ENCODE measurements at regions not wholly inside any gene's neighbourhood (a gene's known extent, or its start where the extent isn't known, plus 50 kb on each side); places are given as distances from the start of the nearest gene placed in this dataset.

DNA sequence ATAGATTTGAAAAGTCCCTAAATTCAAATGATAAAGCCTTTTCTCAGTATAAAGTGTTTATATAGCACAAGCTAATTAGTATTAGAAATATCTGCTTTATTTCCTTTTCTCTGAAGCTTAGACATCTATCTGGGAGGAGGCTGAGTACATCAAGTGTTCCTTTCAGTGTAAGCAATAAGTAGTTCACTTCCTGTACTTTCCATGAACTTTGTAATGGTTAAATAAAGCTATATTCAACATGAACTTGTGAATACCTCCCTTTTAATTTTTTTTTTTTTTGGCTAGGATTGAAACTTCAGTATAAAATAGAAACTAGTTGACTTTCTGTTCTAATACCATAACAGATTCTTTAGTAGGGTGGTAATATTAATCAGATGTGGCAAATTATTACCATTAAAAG is 190.9 kb downstream of the CENPW start:
- Histone ChIP-seq H3K4me3 (no peak overlapping the region), H3K27ac (ENCODE audit: control insufficient read depth, insufficient read depth) (no peak overlapping the region), H3K4me1 (ENCODE audit: control insufficient read depth, insufficient read depth, low read length) (no peaks in the 10 kb centered on the region), H3K27me3 (replicated peaks in 1 of 2; ENCODE audit: control insufficient read depth in 2 of 2, insufficient read depth in 2 of 2, low read length in 1 of 2) (no peaks in the 10 kb centered on the region), H2AFZ (ENCODE audit: control insufficient read depth, low read depth, low read length) (no peak overlapping the region), H3K9me3 (replicated peaks; ENCODE audit: control insufficient read depth, insufficient read depth, low read length) (no peaks in the 10 kb centered on the region), H3K9ac (ENCODE audit: control insufficient read depth, insufficient read depth, low read length) (no peak overlapping the region), H3K79me2 (ENCODE audit: control insufficient read depth, insufficient read depth, low read length) (no peaks in the 10 kb centered on the region), H3K36me3 (ENCODE audit: control insufficient read depth in 2 of 2, insufficient read depth in 2 of 2, low read length in 1 of 2) (no peaks in the 10 kb centered on the region), H4K20me1 (ENCODE audit: control insufficient read depth, insufficient read depth) (no peaks in the 10 kb centered on the region), H3K4me2 (ENCODE audit: control insufficient read depth, insufficient read depth) (no peak overlapping the region)
- DNase-seq (ENCODE audit: low read depth, low spot score) (no peak), FAIRE-seq (no peak), ATAC-seq (peak; percentile 53)
- ChIA-PET POLR2A (no interaction called here), CTCF (interaction anchor here (0.7 kb wide), 2 partner anchors 585 to 1004 kb away, joined by 4 to 6 read pairs; no protein-coding TSS in a partner anchor), RAD21 (ENCODE audit: unreplicated experiment) (interaction anchor here (0.7 kb wide), 1 partner anchor 497 kb away, joined by 3 read pairs; no protein-coding TSS in a partner anchor), SMC1A (ENCODE audit: uncharacterized antibody, unreplicated experiment) (interaction anchor here (0.6 to 1.1 kb wide), 4 partner anchors 28 to 221 kb away, joined by 3 to 6 read pairs (median 3); no protein-coding TSS in a partner anchor)
- BruUV-seq (replicated peaks): no TSS peak
- TF ChIP-seq MEF2A (IDR thresholded peaks at IDR 0.05; ENCODE audit: insufficient read depth, low read depth, low read length) (no peak), ZNF384 (IDR thresholded peaks at IDR 0.05; ENCODE audit: borderline replicate concordance, low read depth, low read length) (0 out of 2 replicates have a peak, but pooled peaks have one; percentile 18)
- TF ChIP-seq, protein P1, sequence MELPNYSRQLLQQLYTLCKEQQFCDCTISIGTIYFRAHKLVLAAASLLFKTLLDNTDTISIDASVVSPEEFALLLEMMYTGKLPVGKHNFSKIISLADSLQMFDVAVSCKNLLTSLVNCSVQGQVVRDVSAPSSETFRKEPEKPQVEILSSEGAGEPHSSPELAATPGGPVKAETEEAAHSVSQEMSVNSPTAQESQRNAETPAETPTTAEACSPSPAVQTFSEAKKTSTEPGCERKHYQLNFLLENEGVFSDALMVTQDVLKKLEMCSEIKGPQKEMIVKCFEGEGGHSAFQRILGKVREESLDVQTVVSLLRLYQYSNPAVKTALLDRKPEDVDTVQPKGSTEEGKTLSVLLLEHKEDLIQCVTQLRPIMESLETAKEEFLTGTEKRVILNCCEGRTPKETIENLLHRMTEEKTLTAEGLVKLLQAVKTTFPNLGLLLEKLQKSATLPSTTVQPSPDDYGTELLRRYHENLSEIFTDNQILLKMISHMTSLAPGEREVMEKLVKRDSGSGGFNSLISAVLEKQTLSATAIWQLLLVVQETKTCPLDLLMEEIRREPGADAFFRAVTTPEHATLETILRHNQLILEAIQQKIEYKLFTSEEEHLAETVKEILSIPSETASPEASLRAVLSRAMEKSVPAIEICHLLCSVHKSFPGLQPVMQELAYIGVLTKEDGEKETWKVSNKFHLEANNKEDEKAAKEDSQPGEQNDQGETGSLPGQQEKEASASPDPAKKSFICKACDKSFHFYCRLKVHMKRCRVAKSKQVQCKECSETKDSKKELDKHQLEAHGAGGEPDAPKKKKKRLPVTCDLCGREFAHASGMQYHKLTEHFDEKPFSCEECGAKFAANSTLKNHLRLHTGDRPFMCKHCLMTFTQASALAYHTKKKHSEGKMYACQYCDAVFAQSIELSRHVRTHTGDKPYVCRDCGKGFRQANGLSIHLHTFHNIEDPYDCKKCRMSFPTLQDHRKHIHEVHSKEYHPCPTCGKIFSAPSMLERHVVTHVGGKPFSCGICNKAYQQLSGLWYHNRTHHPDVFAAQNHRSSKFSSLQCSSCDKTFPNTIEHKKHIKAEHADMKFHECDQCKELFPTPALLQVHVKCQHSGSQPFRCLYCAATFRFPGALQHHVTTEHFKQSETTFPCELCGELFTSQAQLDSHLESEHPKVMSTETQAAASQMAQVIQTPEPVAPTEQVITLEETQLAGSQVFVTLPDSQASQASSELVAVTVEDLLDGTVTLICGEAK (IDR thresholded peaks at IDR 0.05; ENCODE audit: borderline replicate concordance): peak; percentile 70
- in situ Hi-C loops (cut with MboI) (no loop called here), intact Hi-C loops (cut with micrococcal nuclease; ENCODE audit: unreplicated experiment) (no loop called here)

- H3K4me2 ChIP-seq (ENCODE audit: control insufficient read depth, insufficient read depth): no peak overlapping the region
- H4K20me1 ChIP-seq (ENCODE audit: control insufficient read depth, insufficient read depth): no peaks in the 10 kb centered on the region
- ChIA-PET SMC1A (ENCODE audit: uncharacterized antibody, unreplicated experiment) (interaction anchor here (0.6 to 1.2 kb wide), 3 partner anchors 14 to 28 kb away, joined by 3 read pairs; no protein-coding TSS in a partner anchor), POLR2A (no interaction called here), CTCF (interaction anchor here (1.1 kb wide), 1 partner anchor 535 kb away, joined by 4 read pairs; no protein-coding TSS in a partner anchor), RAD21 (ENCODE audit: unreplicated experiment) (no interaction called here)
- H3K36me3 ChIP-seq (ENCODE audit: control insufficient read depth in 2 of 2, insufficient read depth in 2 of 2, low read length in 1 of 2): no peaks in the 10 kb centered on the region
- no peak overlapping the region for H3K27ac ChIP-seq (ENCODE audit: control insufficient read depth, insufficient read depth)
- DNase-seq (ENCODE audit: low read depth, low spot score): no peak
- H3K4me1 ChIP-seq (ENCODE audit: control insufficient read depth, insufficient read depth, low read length): no peaks in the 10 kb centered on the region
- H3K9me3 ChIP-seq (replicated peaks; ENCODE audit: control insufficient read depth, insufficient read depth, low read length): no peaks in the 10 kb centered on the region
- H3K4me3 ChIP-seq: no peak overlapping the region
- no peak overlapping the region for H3K9ac ChIP-seq (ENCODE audit: control insufficient read depth, insufficient read depth, low read length)
- intact Hi-C loops (cut with micrococcal nuclease; ENCODE audit: unreplicated experiment): no loop called here
- no peak for FAIRE-seq
- H3K27me3 ChIP-seq (replicated peaks in 1 of 2; ENCODE audit: control insufficient read depth in 2 of 2, insufficient read depth in 2 of 2, low read length in 1 of 2): no peaks in the 10 kb centered on the region
- peak; percentile 56 for ATAC-seq
- H2AFZ ChIP-seq (ENCODE audit: control insufficient read depth, low read depth, low read length): no peak overlapping the region
- no TSS peak for BruUV-seq (replicated peaks)
- TF ChIP-seq IKZF2 (IDR thresholded peaks at IDR 0.05) (no peak), RB1 (IDR thresholded peaks at IDR 0.05; ENCODE audit: borderline replicate concordance) (no peak)
- no peaks in the 10 kb centered on the region for H3K79me2 ChIP-seq (ENCODE audit: control insufficient read depth, insufficient read depth, low read length)
- in situ Hi-C loops (cut with MboI): no loop called here
Measured at GRCh38 chr6:126531286-126531685, 191.4 kb downstream of the CENPW start.

Measured in GM12878 (cell line).